ENCODE measurements at regions not wholly inside any gene's neighbourhood (a gene's known extent, or its start where the extent isn't known, plus 50 kb on each side); places are given as distances from the start of the nearest gene placed in this dataset.

DNA sequence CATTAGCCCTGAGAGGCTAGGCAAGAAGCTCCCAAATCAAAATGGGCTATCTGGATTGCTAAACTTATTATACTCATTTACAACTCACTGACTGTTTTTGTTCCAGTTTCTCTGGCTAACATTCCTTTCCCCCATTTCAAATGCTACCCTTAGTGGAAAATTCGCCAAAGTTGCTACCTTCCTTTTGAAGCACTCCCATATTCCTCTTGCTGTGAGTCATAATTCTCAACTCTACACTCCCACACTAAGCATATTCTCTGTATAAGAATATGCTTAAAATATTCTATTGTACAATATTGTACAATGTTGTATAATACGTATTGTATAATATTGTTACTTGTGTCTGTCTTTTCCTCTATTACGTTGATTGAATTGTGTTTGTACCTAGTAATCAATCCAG, 398.6 kb downstream of the PYDC2 start:
- FAIRE-seq, result no peak
- Histone ChIP-seq H2AFZ (ENCODE audit: low read depth, low read length) (no peak overlapping the region), H3K9ac (ENCODE audit: low read length) (no peak overlapping the region), H3K4me1 (ENCODE audit: insufficient read depth, low read length) (no peaks in the 10 kb centered on the region), H3K9me3 (ENCODE audit: insufficient read depth, low read depth, low read length) (no peaks in the 10 kb centered on the region), H3K4me2 (ENCODE audit: low read length) (no peak overlapping the region), H3K27me3 (ENCODE audit: insufficient read depth, low read length) (no peaks in the 10 kb centered on the region), H3K79me2 (ENCODE audit: insufficient read depth, low read length) (no peaks in the 10 kb centered on the region), H3K36me3 (ENCODE audit: insufficient read depth, low read length) (no peaks in the 10 kb centered on the region), H3K4me3 (ENCODE audit: insufficient read depth, low read depth, low read length) (no peak overlapping the region), H4K20me1 (ENCODE audit: insufficient read depth, low read length) (no peaks in the 10 kb centered on the region), H3K27ac (ENCODE audit: low read depth, low read length) (no peak overlapping the region)
- no peak overlapping the region for H3K27ac Mint-ChIP-seq (ENCODE audit: unreplicated experiment)
- H3K4me3 Mint-ChIP-seq (ENCODE audit: unreplicated experiment), result no peak overlapping the region
- H3K4me1 Mint-ChIP-seq (ENCODE audit: low read depth, unreplicated experiment), result no peaks in the 10 kb centered on the region
- H3K36me3 Mint-ChIP-seq (ENCODE audit: low read depth, unreplicated experiment), result no peaks in the 10 kb centered on the region
- TF ChIP-seq EZH2 (IDR thresholded peaks at IDR 0.05; ENCODE audit: insufficient read depth, low read length), result no peak
- no peak for TF ChIP-seq CTCF (IDR thresholded peaks at IDR 0.05; ENCODE audit: insufficient read depth, low read depth, low read length)
- peaks cover 2% of the 10 kb centered on the region for H3K9me3 Mint-ChIP-seq (ENCODE audit: unreplicated experiment)
- no peaks in the 10 kb centered on the region for H3K27me3 Mint-ChIP-seq (ENCODE audit: low read depth, unreplicated experiment)
- no peak for DNase-seq (ENCODE audit: low read depth)

DNA sequence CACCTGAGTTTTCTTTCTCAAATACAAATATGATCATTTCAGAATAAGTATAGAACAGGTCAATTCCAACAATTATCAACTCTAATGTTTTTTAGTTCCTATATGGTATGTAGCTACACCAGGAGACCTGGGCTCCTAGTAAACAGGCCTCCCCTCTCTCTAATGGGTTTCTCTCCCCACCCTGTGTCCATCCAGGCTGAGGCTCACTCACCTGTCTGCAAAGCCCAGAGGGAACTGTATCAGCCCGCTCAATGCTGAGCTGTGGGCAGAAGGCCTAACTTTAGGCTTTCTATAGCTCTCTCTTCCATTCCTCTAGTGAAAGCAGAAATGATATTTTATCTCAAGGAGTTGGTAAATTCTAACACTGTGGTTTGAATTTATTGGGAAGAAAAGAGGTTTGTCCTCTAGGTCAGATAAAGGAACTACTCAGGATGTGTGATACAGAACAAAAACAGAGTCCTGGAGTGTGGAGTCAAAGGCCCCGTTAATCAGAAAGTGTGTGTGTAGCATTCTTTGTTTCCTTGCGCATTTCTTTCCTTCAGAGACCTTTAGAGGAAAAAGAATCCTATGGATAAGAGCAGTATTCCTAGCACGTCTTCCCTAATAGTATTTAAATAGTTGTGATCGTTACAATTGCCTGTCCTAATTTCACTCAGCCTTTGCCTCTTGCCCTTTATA, 408.9 kb downstream of the PYDC2 start:
- FAIRE-seq (no peak), DNase-seq (ENCODE audit: low read depth) (no peak)
- no peaks in the 10 kb centered on the region for H4K20me1 ChIP-seq (ENCODE audit: insufficient read depth, low read length)
- H3K79me2 ChIP-seq (ENCODE audit: insufficient read depth, low read length), result no peaks in the 10 kb centered on the region
- no peaks in the 10 kb centered on the region for H3K9me3 ChIP-seq (ENCODE audit: insufficient read depth, low read depth, low read length)
- Mint-ChIP-seq H3K36me3 (ENCODE audit: low read depth, unreplicated experiment) (no peaks in the 10 kb centered on the region), H3K27me3 (ENCODE audit: low read depth, unreplicated experiment) (no peaks in the 10 kb centered on the region), H3K4me3 (ENCODE audit: unreplicated experiment) (no peak overlapping the region), H3K27ac (ENCODE audit: unreplicated experiment) (no peak overlapping the region), H3K4me1 (ENCODE audit: low read depth, unreplicated experiment) (no peaks in the 10 kb centered on the region), H3K9me3 (ENCODE audit: unreplicated experiment) (no peaks in the 10 kb centered on the region)
- H3K27me3 ChIP-seq (ENCODE audit: insufficient read depth, low read length), result no peaks in the 10 kb centered on the region
- no peak overlapping the region for H3K4me3 ChIP-seq (ENCODE audit: insufficient read depth, low read depth, low read length)
- H3K4me2 ChIP-seq (ENCODE audit: low read length), result no peak overlapping the region
- H3K27ac ChIP-seq (ENCODE audit: low read depth, low read length), result no peak overlapping the region
- no peak for TF ChIP-seq CTCF (IDR thresholded peaks at IDR 0.05; ENCODE audit: insufficient read depth, low read depth, low read length)
- no peak for TF ChIP-seq EZH2 (IDR thresholded peaks at IDR 0.05; ENCODE audit: insufficient read depth, low read length)
- H3K36me3 ChIP-seq (ENCODE audit: insufficient read depth, low read length), result no peaks in the 10 kb centered on the region
- H3K4me1 ChIP-seq (ENCODE audit: insufficient read depth, low read length), result no peaks in the 10 kb centered on the region
- no peak overlapping the region for H3K9ac ChIP-seq (ENCODE audit: low read length)
- no peak overlapping the region for H2AFZ ChIP-seq (ENCODE audit: low read depth, low read length)

DNA sequence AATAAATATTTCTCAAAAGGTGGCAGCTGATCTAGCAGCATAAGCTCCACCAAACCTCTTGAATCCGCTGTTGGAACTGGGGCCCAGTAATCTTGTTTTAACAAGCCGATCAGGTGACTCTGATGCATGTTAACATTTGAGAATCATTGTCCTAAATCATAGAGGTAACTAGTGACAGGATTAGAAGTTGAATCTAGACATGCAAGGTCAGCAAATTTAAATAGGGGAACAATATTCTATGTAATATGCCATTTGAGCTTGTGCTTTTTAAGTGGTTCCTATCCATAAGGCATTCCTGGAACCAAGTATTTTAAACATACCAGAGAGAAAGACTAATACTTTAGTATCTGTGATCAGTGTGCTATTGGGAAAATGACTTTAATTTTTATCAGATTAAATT, 412.8 kb downstream of the PYDC2 start:
- H3K27me3 ChIP-seq (ENCODE audit: insufficient read depth, low read length), result no peaks in the 10 kb centered on the region
- no peak overlapping the region for H3K4me2 ChIP-seq (ENCODE audit: low read length)
- no peaks in the 10 kb centered on the region for H3K9me3 ChIP-seq (ENCODE audit: insufficient read depth, low read depth, low read length)
- H2AFZ ChIP-seq (ENCODE audit: low read depth, low read length), result no peak overlapping the region
- H3K79me2 ChIP-seq (ENCODE audit: insufficient read depth, low read length), result no peaks in the 10 kb centered on the region
- H4K20me1 ChIP-seq (ENCODE audit: insufficient read depth, low read length), result no peaks in the 10 kb centered on the region
- no peak for DNase-seq (ENCODE audit: low read depth)
- no peaks in the 10 kb centered on the region for H3K4me1 ChIP-seq (ENCODE audit: insufficient read depth, low read length)
- H3K36me3 ChIP-seq (ENCODE audit: insufficient read depth, low read length), result no peaks in the 10 kb centered on the region
- H3K4me3 ChIP-seq (ENCODE audit: insufficient read depth, low read depth, low read length), result no peak overlapping the region
- Mint-ChIP-seq H3K4me1 (ENCODE audit: low read depth, unreplicated experiment) (no peaks in the 10 kb centered on the region), H3K27me3 (ENCODE audit: low read depth, unreplicated experiment) (no peaks in the 10 kb centered on the region), H3K9me3 (ENCODE audit: unreplicated experiment) (no peaks in the 10 kb centered on the region), H3K36me3 (ENCODE audit: low read depth, unreplicated experiment) (no peaks in the 10 kb centered on the region), H3K27ac (ENCODE audit: unreplicated experiment) (no peak overlapping the region), H3K4me3 (ENCODE audit: unreplicated experiment) (no peak overlapping the region)
- FAIRE-seq, result no peak
- no peak overlapping the region for H3K27ac ChIP-seq (ENCODE audit: low read depth, low read length)
- TF ChIP-seq CTCF (IDR thresholded peaks at IDR 0.05; ENCODE audit: insufficient read depth, low read depth, low read length) (no peak), EZH2 (IDR thresholded peaks at IDR 0.05; ENCODE audit: insufficient read depth, low read length) (no peak)
- H3K9ac ChIP-seq (ENCODE audit: low read length), result no peak overlapping the region
